GM19023 (cell line): ENCODE measurements at regions not wholly inside any gene's neighbourhood (a gene's known extent, or its start where the extent isn't known, plus 50 kb on each side); places are given as distances from the start of the nearest gene placed in this dataset.

Experiments used
- ATAC-seq: cut with Tn5 transposase; IDR thresholded peaks from one replicate; pipeline ENCODE4 v1.9.1; 2021; ENCODE audit warnings: mild to moderate bottlenecking, moderate library complexity; ENCODE audit not compliant: unreplicated experiment

- no peak for ATAC-seq
These were observed 344.6 kb downstream of the UBE3D start for GRCh38 chr6:82720992-82721391.

GRCh38 chr6:82735790-82736189 is 329.9 kb downstream of the UBE3D start:
- no peak for ATAC-seq

- no peak for ATAC-seq
These were observed 327.7 kb downstream of the UBE3D start for GRCh38 chr6:82737965-82738364.

DNA sequence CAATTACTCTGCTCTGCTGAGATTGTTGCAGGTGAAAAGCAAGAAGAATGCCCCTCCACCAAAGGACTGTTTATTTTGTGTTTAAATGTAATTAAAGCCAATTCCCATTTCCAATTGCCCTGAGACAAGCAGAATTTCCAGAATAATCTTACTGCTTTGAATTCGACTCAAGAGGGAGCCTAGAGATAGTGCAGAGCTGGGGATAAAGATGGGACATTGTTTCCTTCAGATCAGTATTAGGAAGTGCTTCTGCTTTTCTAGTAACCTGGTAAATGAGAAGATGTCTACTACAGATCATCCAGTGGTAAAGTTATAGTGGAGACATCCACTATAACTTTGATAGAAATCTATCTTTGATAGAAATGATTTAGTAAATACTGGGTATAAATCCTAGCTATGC is 326.9 kb downstream of the UBE3D start:
- ATAC-seq = no peak

DNA sequence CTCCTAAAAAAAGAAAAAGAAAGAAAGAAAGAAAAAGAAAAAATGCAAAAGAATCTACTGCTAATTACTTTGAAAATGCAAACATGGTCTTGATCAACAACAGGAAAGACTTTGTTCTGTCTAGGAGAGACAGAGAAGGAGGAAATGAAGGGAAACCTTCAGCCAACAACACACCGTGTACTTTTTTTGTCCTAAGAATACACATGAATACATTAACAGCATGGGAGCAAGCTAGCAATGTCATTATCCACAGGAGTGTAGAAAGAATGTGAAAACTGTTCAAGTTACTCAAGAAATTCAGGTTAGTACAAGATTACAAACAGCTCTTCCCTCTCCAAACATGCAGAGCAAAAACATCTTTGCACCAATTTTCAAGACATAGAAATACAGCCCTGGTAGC is 326.3 kb downstream of the UBE3D start:
- ATAC-seq = no peak

- ATAC-seq = no peak
These were observed 325.6 kb downstream of the UBE3D start for GRCh38 chr6:82740072-82740471.

GRCh38 chr6:82741325-82741995 is 324.2 kb downstream of the UBE3D start:
- ATAC-seq = no peak

- no peak for ATAC-seq
These were observed 323.6 kb downstream of the UBE3D start for GRCh38 chr6:82741996-82742385.

DNA sequence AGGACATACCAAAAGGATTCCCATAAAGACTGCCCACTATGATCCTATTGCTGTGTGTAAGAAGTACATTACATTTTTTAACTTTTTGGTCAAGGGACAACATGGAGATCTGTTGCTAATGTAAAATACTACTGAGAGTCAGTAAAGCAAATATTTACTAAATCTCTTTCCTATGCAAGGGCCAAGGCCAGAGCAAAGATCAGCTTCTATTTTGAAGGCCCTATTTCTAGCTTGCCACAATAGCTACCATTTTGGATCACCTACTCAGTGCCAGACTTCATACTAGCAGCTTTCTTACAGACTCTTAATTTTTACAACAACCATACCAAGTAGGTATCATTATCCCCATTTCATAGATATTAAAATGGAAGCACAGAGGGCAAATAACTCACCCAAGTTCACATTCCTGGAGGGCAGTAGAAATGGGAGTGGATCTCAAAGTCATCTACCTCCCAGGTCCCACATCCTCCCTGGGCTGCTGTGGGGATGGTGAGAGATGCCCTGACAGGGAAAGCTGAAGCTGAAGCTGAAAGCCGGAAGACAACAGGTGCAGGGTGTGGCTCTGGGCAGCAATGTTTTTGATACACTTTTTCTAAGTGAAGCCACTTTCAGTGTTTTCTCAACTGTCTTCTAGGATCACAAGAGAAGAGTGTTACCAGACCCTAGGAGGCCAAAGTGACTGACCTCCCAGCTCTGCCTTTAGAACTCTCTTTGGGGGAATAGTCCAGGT is 321.2 kb downstream of the UBE3D start:
- ATAC-seq = no peak

- no peak for ATAC-seq
These were observed 315.1 kb downstream of the UBE3D start for GRCh38 chr6:82750556-82750955.

DNA sequence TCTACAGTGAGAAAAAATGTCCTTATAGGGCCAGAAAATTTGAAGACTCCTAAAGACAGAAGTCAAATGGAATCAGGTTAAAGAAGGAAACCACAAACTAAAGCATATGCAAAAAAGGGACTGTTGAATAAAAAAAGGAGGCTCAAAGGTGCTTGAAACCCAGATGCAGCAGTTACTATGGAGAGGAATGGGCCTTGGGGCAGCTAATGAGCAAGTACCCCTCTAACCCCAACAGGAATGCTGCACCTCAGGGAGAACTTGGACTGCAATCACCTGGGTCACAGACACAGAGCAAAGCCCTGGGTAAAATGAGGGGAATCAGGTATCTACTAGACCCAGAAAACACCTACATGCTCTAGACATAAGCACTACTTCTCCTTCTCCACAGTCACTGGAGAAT is 313.9 kb downstream of the UBE3D start:
- ATAC-seq = no peak

DNA sequence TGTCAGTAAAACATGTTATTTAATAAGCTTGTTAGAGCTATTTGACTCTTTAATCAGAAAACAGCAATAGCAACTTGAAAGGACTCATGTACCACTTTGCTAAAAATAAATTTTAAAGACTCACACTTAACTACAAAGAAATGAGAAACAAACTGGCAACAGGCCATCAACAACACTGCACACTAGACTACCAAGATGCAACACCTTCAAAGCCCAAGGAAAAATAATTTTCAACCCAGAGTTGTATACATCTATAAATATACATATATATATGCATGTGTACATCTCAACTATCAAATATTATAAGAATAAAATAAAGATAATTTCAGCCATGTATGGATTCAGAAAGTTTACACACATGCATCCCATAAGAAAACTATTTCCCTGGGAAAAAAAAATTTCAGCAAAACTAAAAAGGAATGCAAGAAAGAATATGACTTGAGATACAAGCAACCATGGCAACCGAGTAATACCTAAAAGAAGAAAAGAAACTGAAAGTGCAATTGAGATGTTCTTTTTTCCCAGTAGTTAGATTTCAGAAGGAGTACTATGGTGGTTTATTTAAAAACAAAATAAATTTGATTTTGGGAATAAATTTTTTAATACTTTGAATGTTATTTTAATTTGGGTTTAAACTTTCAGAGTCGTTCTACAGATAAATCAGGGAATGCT is 303.8 kb downstream of the UBE3D start:
- no peak for ATAC-seq

GRCh38 chr6:82766476-82766875 is 299.2 kb downstream of the UBE3D start:
- ATAC-seq = no peak

DNA sequence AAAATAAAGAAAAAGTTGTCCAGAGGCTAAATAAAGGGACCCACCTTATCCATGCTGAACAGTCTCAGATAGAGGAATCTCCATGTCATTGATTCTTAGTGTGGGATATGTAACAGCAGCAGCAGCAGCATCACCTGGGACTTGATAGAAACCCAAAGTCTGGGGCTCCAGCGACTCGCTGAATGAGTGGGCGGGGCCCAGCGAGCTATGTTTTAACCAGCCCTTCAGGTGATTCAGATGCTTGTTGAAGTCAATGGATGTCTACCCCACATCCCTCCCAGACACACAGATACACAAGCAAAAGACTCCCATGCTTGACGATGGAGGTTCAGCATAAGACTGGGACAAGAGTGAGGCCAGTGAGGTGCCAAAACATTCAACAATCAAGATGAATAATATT is 298.6 kb downstream of the UBE3D start:
- no peak for ATAC-seq

GRCh38 chr6:82767447-82767846 is 298.2 kb downstream of the UBE3D start:
- no peak for ATAC-seq

DNA sequence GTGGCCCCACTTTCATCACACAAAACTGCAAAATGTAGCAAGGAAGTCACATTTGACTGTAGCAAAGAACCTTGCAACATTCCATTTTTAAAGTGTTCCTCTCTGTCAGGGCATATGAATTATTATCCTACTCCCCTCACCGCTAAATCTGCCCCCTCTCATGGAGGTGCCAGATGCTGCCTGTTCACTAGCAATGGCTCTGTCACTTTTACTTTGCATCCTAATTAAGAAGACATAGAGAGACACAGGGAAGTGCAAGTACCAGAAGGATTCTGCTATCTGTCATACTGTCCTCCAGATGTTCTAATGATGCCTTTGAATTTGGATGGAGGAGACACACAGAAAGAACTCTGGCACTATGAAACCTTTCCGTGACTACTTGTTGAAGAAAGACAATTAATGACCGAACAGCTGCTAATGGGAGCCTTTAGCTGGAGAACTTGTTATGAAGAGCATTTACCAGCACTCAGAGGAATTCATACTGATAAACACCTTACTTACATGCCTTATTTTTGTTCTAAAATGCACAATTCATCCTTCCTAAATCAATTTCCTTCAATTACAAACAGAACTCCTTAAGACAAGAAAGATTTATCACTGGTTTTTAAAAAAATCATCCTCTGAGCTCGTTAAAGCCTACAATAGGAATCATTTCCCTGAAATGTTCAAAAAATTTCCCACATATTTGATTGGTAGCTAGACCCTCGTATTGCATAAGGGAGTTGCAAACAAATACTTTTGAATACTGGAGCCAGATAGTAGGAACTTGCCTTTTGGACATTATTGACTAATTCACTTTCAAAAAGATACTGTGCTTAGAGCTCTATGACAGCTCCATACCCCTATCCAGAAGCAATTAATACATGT is 292.6 kb downstream of the UBE3D start:
- no peak for ATAC-seq

GRCh38 chr6:82775361-82775760 is 290.3 kb downstream of the UBE3D start:
- no peak for ATAC-seq

GRCh38 chr6:82775981-82776380 is 289.7 kb downstream of the UBE3D start:
- no peak for ATAC-seq

DNA sequence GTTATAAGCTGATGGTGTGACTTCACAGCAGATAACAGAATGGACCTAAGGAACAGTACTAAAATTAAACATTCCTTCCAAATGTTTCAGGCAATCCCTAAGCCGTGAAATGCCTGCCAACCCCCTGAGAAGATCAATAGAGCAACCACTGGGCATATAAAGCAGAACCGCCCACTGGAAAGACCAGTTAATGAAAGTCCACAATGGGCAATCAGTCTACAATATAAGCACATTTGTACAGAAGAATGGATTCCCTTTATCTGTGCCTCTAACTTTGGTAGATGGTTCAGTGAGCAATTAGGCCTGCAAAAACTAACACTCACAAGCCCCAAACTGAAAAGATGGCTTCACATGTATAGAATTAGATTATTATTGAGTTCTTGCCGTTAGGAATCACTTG is 286.6 kb downstream of the UBE3D start:
- ATAC-seq = no peak

DNA sequence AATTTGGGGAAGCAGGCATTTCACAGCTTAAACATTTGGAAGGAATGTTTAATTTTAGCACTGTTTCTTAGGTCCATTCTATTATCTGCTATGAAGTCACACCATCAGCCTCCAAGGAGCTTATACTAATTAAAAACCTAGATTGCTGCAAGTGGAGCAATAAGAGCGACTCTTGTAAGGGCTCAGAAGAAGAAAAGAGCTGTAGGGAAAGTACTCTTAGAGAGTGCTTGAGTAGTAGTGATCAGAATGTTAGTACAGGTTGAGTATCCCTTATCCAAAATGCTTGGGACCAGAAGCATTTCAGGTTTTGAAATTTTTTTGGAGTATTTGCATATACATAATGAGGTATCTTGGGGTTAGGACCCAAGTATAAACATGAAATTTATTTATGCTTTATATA is 285.3 kb downstream of the UBE3D start:
- no peak for ATAC-seq

DNA sequence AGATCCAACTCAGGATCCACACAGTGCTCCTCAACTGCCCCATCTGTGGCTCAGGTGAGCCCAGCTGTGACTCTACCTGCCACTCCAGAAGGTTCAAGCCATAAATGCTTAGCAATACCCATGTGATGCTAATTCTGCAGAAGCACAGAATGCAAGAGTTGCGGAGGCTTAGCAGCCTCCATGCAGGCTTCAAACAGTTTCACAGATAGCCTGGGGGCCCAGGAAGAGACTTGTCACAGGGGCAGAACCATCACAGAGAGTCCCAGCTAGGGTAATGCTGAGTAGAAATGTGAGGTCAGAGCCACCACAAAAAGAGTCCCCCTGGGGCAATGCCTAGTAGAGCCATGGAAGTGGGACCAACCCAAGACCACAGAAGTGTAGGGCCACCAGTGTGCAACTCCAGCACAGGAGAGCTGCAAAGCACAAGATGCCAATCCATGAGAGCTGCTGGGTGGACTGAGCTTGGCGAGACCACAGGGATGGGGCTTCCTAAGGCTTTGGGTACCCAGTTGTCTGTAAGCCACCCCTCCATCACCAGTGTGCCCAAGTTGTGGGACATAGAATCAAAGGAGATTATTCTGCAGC is 283.9 kb downstream of the UBE3D start:
- no peak for ATAC-seq
